GM12878 (cell line): ENCODE measurements at regions not wholly inside any gene's neighbourhood (a gene's known extent, or its start where the extent isn't known, plus 50 kb on each side); places are given as distances from the start of the nearest gene placed in this dataset.

Experiments used
- ATAC-seq: fragments of 200-7000 bp; cut with Tn5 transposase; 3 replicates; pipeline ENCODE4 v1.9.1; 2020; ENCODE audit warnings: mild to moderate bottlenecking, moderate library complexity
- BruUV-seq: library from RNA; stranded (reverse); fragments of 400-500 nt; replicated peaks from 2 replicates; lab custom pipeline; 2021; lab: Mats Ljungman, UMichigan
- CTCF ChIA-PET: fragments of 300-600 bp; sonication (Branson Sonifier 250); formaldehyde crosslinking; extraction: SDS; loops from one replicate; lab custom pipeline; 2021; ENCODE audit warnings: inconsistent platforms; lab: Yijun Ruan, JAX
- POLR2A ChIA-PET: fragments of 350-600 bp; formaldehyde crosslinking; extraction: SDS; loops from one replicate; lab custom pipeline; 2021; ENCODE audit warnings: inconsistent platforms; lab: Charles Lee
- RAD21 ChIA-PET: fragments of 300-600 bp; sonication (Branson Sonifier 250); formaldehyde crosslinking; loops from one replicate; lab custom pipeline; 2023; ENCODE audit warnings: antibody characterized with exemption; ENCODE audit not compliant: unreplicated experiment; lab: Charles Lee
- SMC1A ChIA-PET: fragments of 300-600 bp; sonication (Branson Sonifier 250); formaldehyde crosslinking; loops from one replicate; lab custom pipeline; 2023; ENCODE audit not compliant: unreplicated experiment, uncharacterized antibody; lab: Charles Lee
- DNase-seq: peaks from one replicate; pipeline ENCODE4 v3.0.0-alpha.2; 2011; ENCODE audit warnings: low read depth, low spot score
- FAIRE-seq: peaks from 3 replicates; lab custom pipeline; 2011; peaks lifted over from hg19 to GRCh38; lab: Jason Lieb, UNC
- H2AFZ ChIP-seq: 2 replicates; pipeline ENCODE4 v1.6.0; 2011; ENCODE audit warnings: low read depth, low read length, control low read depth; ENCODE audit not compliant: control insufficient read depth
- H3K27ac ChIP-seq: 2 replicates; pipeline ENCODE4 v1.5.1; 2011; ENCODE audit warnings: control low read depth; ENCODE audit not compliant: control insufficient read depth, insufficient read depth
- H3K27me3 ChIP-seq, 2 experiments: replicated peaks in 1 of 2; 2 replicates each; pipeline versions ENCODE4 v1.6.0 to v1.6.1; 2011; ENCODE audit warnings: low read length in 1 of 2; ENCODE audit not compliant: control insufficient read depth in 2 of 2, insufficient read depth in 2 of 2
- H3K36me3 ChIP-seq, 2 experiments: 2 replicates each; pipeline ENCODE4 v1.5.1; 2011; ENCODE audit warnings: low read length in 1 of 2; ENCODE audit not compliant: control insufficient read depth in 2 of 2, insufficient read depth in 2 of 2
- H3K4me1 ChIP-seq: 2 replicates; pipeline ENCODE4 v1.6.1; 2011; ENCODE audit warnings: mild to moderate bottlenecking, low read length, moderate library complexity, mixed read lengths; ENCODE audit not compliant: control insufficient read depth, insufficient read depth
- H3K4me2 ChIP-seq: 2 replicates; pipeline ENCODE4 v1.6.0; 2011; ENCODE audit warnings: control low read depth; ENCODE audit not compliant: control insufficient read depth, insufficient read depth
- H3K4me3 ChIP-seq: fragments of 200-600 bp; sonication (generic); 2 replicates; pipeline ENCODE4 v1.5.1; 2016
- H3K79me2 ChIP-seq: 2 replicates; pipeline ENCODE4 v1.6.0; 2011; ENCODE audit warnings: low read length; ENCODE audit not compliant: control insufficient read depth, insufficient read depth
- H3K9ac ChIP-seq: 2 replicates; pipeline ENCODE4 v1.8.0; 2011; ENCODE audit warnings: low read length, control low read depth, mixed read lengths; ENCODE audit not compliant: control insufficient read depth, insufficient read depth
- H3K9me3 ChIP-seq: replicated peaks from 3 replicates; pipeline ENCODE4 v1.5.1; 2011; ENCODE audit warnings: mild to moderate bottlenecking, low read length; ENCODE audit not compliant: control insufficient read depth, insufficient read depth
- H4K20me1 ChIP-seq: 2 replicates; pipeline ENCODE4 v1.6.0; 2011; ENCODE audit not compliant: control insufficient read depth, insufficient read depth
- LARP7 ChIP-seq: fragments of 450-650 bp; IDR thresholded peaks from 2 replicates; pipeline ENCODE4 v1.6.1; 2017; ENCODE audit warnings: mild to moderate bottlenecking
- MEF2B ChIP-seq: fragments of 450-650 bp; IDR thresholded peaks from 2 replicates; pipeline ENCODE4 v1.6.1; 2018; ENCODE audit warnings: mild to moderate bottlenecking, moderate library complexity; ENCODE audit not compliant: partially characterized antibody, poor library complexity, severe bottlenecking
- MTA3 ChIP-seq: IDR thresholded peaks from 2 replicates; pipeline ENCODE4 v1.6.1; 2012; ENCODE audit warnings: low read length, inconsistent platforms, borderline replicate concordance
- POLR2AphosphoS2 ChIP-seq: IDR thresholded peaks from 2 replicates; pipeline ENCODE4 v1.6.1; 2011; ENCODE audit warnings: low read depth, mild to moderate bottlenecking, low read length, improper control_type of control experiment, moderate library complexity
- RAD21 ChIP-seq: IDR thresholded peaks from 2 replicates; pipeline ENCODE4 v1.6.1; 2011; ENCODE audit warnings: mild to moderate bottlenecking, low read depth, low read length, moderate library complexity; ENCODE audit not compliant: insufficient read depth
- SMC3 ChIP-seq: IDR thresholded peaks from 2 replicates; pipeline ENCODE4 v1.6.1; 2011; ENCODE audit warnings: low read length, improper control_type of control experiment, borderline replicate concordance
- SPI1 ChIP-seq: IDR thresholded peaks from 2 replicates; pipeline ENCODE4 v1.6.1; 2011; ENCODE audit warnings: low read depth, mild to moderate bottlenecking, low read length, moderate library complexity, borderline replicate concordance; ENCODE audit not compliant: insufficient read depth
- ZNF207 ChIP-seq: fragments of 450-650 bp; IDR thresholded peaks from 2 replicates; pipeline ENCODE4 v1.6.1; 2014; ENCODE audit warnings: antibody characterized with exemption, mild to moderate bottlenecking, borderline replicate concordance
- WGBS: methylation state at CpG from one replicate; pipeline ENCODE4 v1.1.6; 2016; ENCODE audit warnings: low lambda C conversion rate; ENCODE audit not compliant: insufficient replicate concordance, insufficient coverage; ENCODE audit errors: missing lambda C conversion rate; 5-methylcytosine and 5-hydroxymethylcytosine counted together
- in situ Hi-C: fragments of 300-500 bp; cut with MboI; formaldehyde crosslinking; loops from 9 replicates; pipeline ENCODE4 v1.14.3; 2018; ENCODE audit warnings: mixed read lengths
- intact Hi-C: fragments of 100-400 bp; cut with micrococcal nuclease; formaldehyde crosslinking; loops from one replicate; pipeline ENCODE4 v1.14.2; 2022; ENCODE audit not compliant: unreplicated experiment

DNA sequence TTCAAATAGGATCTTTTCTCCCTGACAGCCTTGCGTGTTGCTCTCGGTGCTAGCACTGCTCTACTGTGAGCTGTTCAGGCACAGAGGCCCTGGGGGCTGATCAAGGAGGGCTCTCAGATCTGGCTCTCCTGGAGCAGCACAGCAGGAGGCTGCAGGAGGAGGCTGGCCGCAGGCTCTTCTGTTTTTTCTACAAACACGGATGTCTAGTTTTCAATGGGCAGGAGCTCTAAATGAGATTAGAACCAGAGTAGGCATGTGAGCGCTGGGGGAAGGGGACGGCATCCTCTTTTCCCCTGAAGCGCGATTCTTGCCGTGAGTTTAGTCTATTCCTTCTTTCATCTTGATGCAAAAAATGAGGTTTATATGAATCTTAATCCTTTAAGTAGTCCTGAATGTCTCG, 61.7 kb upstream of the IRX4 start:
- BruUV-seq = no TSS peak
- in situ Hi-C loops = no loop called here
- no peaks in the 10 kb centered on the region for H3K9me3 ChIP-seq
- ChIA-PET CTCF (no interaction called here), RAD21 (no interaction called here), SMC1A (no interaction called here), POLR2A (no interaction called here)
- TF ChIP-seq SPI1 (no peak), ZNF207 (no peak), SMC3 (no peak)
- 53% methylated on average over 10 of the region's 10 CpGs for WGBS
- H4K20me1 ChIP-seq = no peaks in the 10 kb centered on the region
- DNase-seq (no peak), FAIRE-seq (no peak), ATAC-seq (no peak)
- H3K9ac ChIP-seq = no peak overlapping the region
- H3K4me3 ChIP-seq = no peak overlapping the region
- no peak overlapping the region for H3K4me2 ChIP-seq
- H3K79me2 ChIP-seq = no peaks in the 10 kb centered on the region
- intact Hi-C loops = no loop called here
- no peaks in the 10 kb centered on the region for H3K36me3 ChIP-seq
- H3K4me1 ChIP-seq = no peaks in the 10 kb centered on the region
- H3K27me3 ChIP-seq = no peaks in the 10 kb centered on the region; a peak in 1 of 4 replicates
- no peak overlapping the region for H2AFZ ChIP-seq
- H3K27ac ChIP-seq = no peak overlapping the region

DNA sequence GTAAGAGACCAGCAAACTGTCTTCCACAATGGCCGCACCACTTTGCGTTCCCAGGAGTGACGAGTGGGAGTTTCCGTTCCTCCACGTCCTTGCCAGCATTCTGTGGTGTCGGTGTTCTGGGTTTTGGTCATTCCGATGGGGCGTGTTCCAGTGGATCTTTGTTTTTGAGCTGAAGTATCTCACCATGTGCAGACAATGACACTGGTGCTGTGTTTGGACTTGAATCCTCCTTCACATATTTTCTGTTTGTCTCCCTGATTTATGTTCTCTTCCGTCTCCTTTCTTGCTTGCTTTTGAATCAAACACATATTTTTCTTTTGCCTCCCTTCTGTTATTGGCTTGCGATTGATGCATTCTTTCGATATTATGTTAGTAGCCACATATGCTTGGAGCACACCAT, 60.8 kb upstream of the IRX4 start:
- Histone ChIP-seq H4K20me1 (no peaks in the 10 kb centered on the region), H3K36me3 (no peaks in the 10 kb centered on the region), H3K4me3 (no peak overlapping the region), H3K9ac (no peak overlapping the region), H3K9me3 (no peaks in the 10 kb centered on the region), H3K4me2 (no peak overlapping the region), H3K79me2 (no peaks in the 10 kb centered on the region), H3K27me3 (no peaks in the 10 kb centered on the region; a peak in 1 of 4 replicates), H2AFZ (no peak overlapping the region), H3K27ac (no peak overlapping the region), H3K4me1 (no peaks in the 10 kb centered on the region)
- 65% methylated on average over 11 of the region's 11 CpGs for WGBS
- ChIA-PET POLR2A (no interaction called here), SMC1A (no interaction called here), RAD21 (no interaction called here), CTCF (no interaction called here)
- no TSS peak for BruUV-seq
- ATAC-seq (no peak), FAIRE-seq (no peak), DNase-seq (no peak)
- no peak for TF ChIP-seq RAD21
- no peak for TF ChIP-seq POLR2AphosphoS2
- no peak for TF ChIP-seq MTA3
- no peak for TF ChIP-seq MEF2B
- no peak for TF ChIP-seq LARP7
- intact Hi-C loops = no loop called here
- in situ Hi-C loops = no loop called here
